SK-N-SH treated with all-trans-retinoic acid at 6 μM for 48 hours (cell line): ENCODE measurements at regions not wholly inside any gene's neighbourhood (a gene's known extent, or its start where the extent isn't known, plus 50 kb on each side); places are given as distances from the start of the nearest gene placed in this dataset.

Experiments used
- ATAC-seq: fragments of 200-7000 bp; cut with Tn5 transposase; 3 replicates; pipeline ENCODE4 v1.9.1; 2020; ENCODE audit warnings: mild to moderate bottlenecking, moderate library complexity
- ARNTL ChIP-seq: fragments of 450-650 bp; formaldehyde crosslinking; IDR thresholded peaks from 2 replicates; pipeline ENCODE4 v1.5.0; 2020; ENCODE audit warnings: low read depth, mild to moderate bottlenecking, moderate library complexity, borderline replicate concordance
- CSDC2 ChIP-seq: fragments of 250-450 bp; sonication (Bioruptor Pico); IDR thresholded peaks from 2 replicates; pipeline ENCODE4 v1.5.0; 2020; ENCODE audit warnings: mild to moderate bottlenecking, moderate library complexity
- GLIS3 ChIP-seq: fragments of 250-450 bp; sonication (Bioruptor Pico); IDR thresholded peaks from 2 replicates; pipeline ENCODE4 v1.5.0; 2020; ENCODE audit warnings: mild to moderate bottlenecking, moderate library complexity
- PATZ1 ChIP-seq: fragments of 250-450 bp; sonication (Bioruptor Pico); IDR thresholded peaks from 2 replicates; pipeline ENCODE4 v1.8.0; 2020; ENCODE audit warnings: mild to moderate bottlenecking, moderate library complexity, borderline replicate concordance
- POU6F1 ChIP-seq: fragments of 250-450 bp; sonication (Bioruptor Pico); IDR thresholded peaks from 2 replicates; pipeline ENCODE4 v1.8.0; 2021; ENCODE audit warnings: low read depth, mild to moderate bottlenecking, moderate library complexity, borderline replicate concordance
- PPARA ChIP-seq: fragments of 250-450 bp; sonication (Bioruptor Pico); IDR thresholded peaks from 2 replicates; pipeline ENCODE4 v1.5.0; 2020; ENCODE audit warnings: mild to moderate bottlenecking, borderline replicate concordance
- RARB ChIP-seq: fragments of 250-450 bp; sonication (Bioruptor Pico); IDR thresholded peaks from 2 replicates; pipeline ENCODE4 v1.8.0; 2021; ENCODE audit warnings: mild to moderate bottlenecking, moderate library complexity
- SNAI2 ChIP-seq: fragments of 250-450 bp; sonication (Bioruptor Pico); IDR thresholded peaks from 2 replicates; pipeline ENCODE4 v1.5.0; 2020; ENCODE audit warnings: mild to moderate bottlenecking, moderate library complexity
- TCF4 ChIP-seq: fragments of 250-450 bp; sonication (Bioruptor Pico); IDR thresholded peaks from 2 replicates; pipeline ENCODE4 v1.8.0; 2021; ENCODE audit warnings: mild to moderate bottlenecking, moderate library complexity, borderline replicate concordance
- ZFP3 ChIP-seq: fragments of 250-450 bp; sonication (Bioruptor Pico); IDR thresholded peaks from 2 replicates; pipeline ENCODE4 v1.5.0; 2020; ENCODE audit warnings: mild to moderate bottlenecking, moderate library complexity
- ZFP30 ChIP-seq: fragments of 450-650 bp; formaldehyde crosslinking; IDR thresholded peaks from 2 replicates; pipeline ENCODE4 v1.5.0; 2022; ENCODE audit warnings: mild to moderate bottlenecking, moderate library complexity
- ZNF565 ChIP-seq: fragments of 450-650 bp; formaldehyde crosslinking; conservative IDR thresholded peaks from 2 replicates; pipeline ENCODE4 v1.5.0; 2020; ENCODE audit warnings: low read depth, mild to moderate bottlenecking, moderate library complexity
- ZNF70 ChIP-seq: fragments of 450-650 bp; formaldehyde crosslinking; IDR thresholded peaks from 2 replicates; pipeline ENCODE4 v1.5.0; 2020; ENCODE audit warnings: mild to moderate bottlenecking, moderate library complexity
- ZNF8 ChIP-seq: fragments of 450-650 bp; formaldehyde crosslinking; IDR thresholded peaks from 2 replicates; pipeline ENCODE4 v1.5.0; 2020; ENCODE audit warnings: mild to moderate bottlenecking, moderate library complexity
- TF ChIP-seq, protein P1 (sequence below): fragments of 250-450 bp; sonication (Bioruptor Pico); IDR thresholded peaks from 2 replicates; pipeline ENCODE4 v1.5.1; 2020; ENCODE audit warnings: low read depth, mild to moderate bottlenecking, moderate library complexity
- TF ChIP-seq, protein P2 (sequence below): fragments of 250-450 bp; sonication (Bioruptor Pico); IDR thresholded peaks from 2 replicates; pipeline ENCODE4 v1.5.0; 2020; ENCODE audit warnings: mild to moderate bottlenecking, moderate library complexity

DNA sequence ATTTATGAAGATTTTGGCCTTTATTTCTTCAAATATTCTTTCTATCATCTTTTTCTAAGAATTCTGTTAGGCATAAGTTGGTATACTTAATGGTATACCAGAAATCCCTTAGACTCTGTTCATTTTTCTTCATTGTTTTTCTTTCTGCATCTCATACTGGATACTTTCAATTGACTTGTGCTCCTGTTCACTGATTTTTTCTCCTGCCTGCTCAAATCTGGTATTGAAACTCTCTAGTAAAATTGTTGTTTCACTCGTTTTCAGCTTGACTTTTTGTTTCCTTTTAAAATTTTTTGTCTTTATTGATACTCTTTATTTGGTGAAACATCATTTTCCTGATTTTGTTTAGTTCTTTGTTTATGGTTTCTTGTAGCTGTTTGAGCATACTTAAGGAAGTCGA lies 243.2 kb downstream of the TRIB2 start:
- ATAC-seq, result no peak
- TF ChIP-seq ZFP30 (CRISPR knock-in tag) (peak; percentile 73), PATZ1 (no peak)

- TF ChIP-seq ZNF70 (CRISPR knock-in tag), result no peak
- no peak for TF ChIP-seq GLIS3
- TF ChIP-seq POU6F1, result no peak
- TF ChIP-seq, protein P1, sequence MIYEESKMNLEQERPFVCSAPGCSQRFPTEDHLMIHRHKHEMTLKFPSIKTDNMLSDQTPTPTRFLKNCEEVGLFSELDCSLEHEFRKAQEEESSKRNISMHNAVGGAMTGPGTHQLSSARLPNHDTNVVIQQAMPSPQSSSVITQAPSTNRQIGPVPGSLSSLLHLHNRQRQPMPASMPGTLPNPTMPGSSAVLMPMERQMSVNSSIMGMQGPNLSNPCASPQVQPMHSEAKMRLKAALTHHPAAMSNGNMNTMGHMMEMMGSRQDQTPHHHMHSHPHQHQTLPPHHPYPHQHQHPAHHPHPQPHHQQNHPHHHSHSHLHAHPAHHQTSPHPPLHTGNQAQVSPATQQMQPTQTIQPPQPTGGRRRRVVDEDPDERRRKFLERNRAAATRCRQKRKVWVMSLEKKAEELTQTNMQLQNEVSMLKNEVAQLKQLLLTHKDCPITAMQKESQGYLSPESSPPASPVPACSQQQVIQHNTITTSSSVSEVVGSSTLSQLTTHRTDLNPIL (CRISPR knock-in tag), result no peak
- TF ChIP-seq ARNTL (CRISPR knock-in tag), result no peak
- no peak for TF ChIP-seq CSDC2 (CRISPR knock-in tag)
- TF ChIP-seq PPARA (CRISPR knock-in tag), result no peak
- TF ChIP-seq RARB (CRISPR knock-in tag), result no peak
- no peak for TF ChIP-seq SNAI2 (CRISPR knock-in tag)
- TF ChIP-seq TCF4 (CRISPR knock-in tag), result no peak
- TF ChIP-seq, protein P2, sequence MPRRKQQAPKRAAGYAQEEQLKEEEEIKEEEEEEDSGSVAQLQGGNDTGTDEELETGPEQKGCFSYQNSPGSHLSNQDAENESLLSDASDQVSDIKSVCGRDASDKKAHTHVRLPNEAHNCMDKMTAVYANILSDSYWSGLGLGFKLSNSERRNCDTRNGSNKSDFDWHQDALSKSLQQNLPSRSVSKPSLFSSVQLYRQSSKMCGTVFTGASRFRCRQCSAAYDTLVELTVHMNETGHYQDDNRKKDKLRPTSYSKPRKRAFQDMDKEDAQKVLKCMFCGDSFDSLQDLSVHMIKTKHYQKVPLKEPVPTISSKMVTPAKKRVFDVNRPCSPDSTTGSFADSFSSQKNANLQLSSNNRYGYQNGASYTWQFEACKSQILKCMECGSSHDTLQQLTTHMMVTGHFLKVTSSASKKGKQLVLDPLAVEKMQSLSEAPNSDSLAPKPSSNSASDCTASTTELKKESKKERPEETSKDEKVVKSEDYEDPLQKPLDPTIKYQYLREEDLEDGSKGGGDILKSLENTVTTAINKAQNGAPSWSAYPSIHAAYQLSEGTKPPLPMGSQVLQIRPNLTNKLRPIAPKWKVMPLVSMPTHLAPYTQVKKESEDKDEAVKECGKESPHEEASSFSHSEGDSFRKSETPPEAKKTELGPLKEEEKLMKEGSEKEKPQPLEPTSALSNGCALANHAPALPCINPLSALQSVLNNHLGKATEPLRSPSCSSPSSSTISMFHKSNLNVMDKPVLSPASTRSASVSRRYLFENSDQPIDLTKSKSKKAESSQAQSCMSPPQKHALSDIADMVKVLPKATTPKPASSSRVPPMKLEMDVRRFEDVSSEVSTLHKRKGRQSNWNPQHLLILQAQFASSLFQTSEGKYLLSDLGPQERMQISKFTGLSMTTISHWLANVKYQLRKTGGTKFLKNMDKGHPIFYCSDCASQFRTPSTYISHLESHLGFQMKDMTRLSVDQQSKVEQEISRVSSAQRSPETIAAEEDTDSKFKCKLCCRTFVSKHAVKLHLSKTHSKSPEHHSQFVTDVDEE (CRISPR knock-in tag), result no peak
- no peak for TF ChIP-seq ZNF565 (CRISPR knock-in tag)
- no peak for TF ChIP-seq ZFP3 (CRISPR knock-in tag)
- ATAC-seq, result no peak
These were observed 243.9 kb downstream of the TRIB2 start for GRCh38 chr2:12960671-12961070.

- ATAC-seq, result peak; percentile 55
- peak; percentile 11; the same call in 1 of the 2 replicates for TF ChIP-seq PATZ1
- TF ChIP-seq RARB (CRISPR knock-in tag), result no peak
- TF ChIP-seq, protein P2 (CRISPR knock-in tag), result 0 out of 2 replicates have a peak, but pooled peaks have one; percentile 51
- no peak for TF ChIP-seq ZNF8 (CRISPR knock-in tag)
- 0 out of 2 replicates have a peak, but pooled peaks have one; percentile 51 for TF ChIP-seq GLIS3
These were observed 248.3 kb downstream of the TRIB2 start for GRCh38 chr2:12964904-12965539.
